ENCODE measurements at regions not wholly inside any gene's neighbourhood (a gene's known extent, or its start where the extent isn't known, plus 50 kb on each side); places are given as distances from the start of the nearest gene placed in this dataset.

DNA sequence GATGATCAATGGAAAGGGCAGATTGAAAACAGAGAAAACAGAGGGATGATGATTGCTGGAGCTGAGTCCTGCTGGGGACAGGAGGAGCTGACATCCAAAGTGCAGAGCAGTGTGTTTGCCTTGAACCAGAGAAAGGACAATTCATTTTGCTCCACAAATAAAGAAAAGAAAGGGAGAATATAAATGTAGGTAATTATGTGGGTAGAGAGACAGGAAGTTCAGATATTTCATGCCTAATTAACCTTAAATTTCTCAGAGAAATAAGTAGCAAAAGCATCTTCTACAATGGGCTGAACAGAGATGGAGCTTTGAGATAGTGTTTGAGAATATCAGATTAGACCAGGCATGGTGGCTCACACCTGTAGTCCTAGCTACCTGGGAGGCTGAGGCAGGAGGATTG lies 93.2 kb downstream of the TNFSF18 start:
- TF ChIP-seq, protein P1, sequence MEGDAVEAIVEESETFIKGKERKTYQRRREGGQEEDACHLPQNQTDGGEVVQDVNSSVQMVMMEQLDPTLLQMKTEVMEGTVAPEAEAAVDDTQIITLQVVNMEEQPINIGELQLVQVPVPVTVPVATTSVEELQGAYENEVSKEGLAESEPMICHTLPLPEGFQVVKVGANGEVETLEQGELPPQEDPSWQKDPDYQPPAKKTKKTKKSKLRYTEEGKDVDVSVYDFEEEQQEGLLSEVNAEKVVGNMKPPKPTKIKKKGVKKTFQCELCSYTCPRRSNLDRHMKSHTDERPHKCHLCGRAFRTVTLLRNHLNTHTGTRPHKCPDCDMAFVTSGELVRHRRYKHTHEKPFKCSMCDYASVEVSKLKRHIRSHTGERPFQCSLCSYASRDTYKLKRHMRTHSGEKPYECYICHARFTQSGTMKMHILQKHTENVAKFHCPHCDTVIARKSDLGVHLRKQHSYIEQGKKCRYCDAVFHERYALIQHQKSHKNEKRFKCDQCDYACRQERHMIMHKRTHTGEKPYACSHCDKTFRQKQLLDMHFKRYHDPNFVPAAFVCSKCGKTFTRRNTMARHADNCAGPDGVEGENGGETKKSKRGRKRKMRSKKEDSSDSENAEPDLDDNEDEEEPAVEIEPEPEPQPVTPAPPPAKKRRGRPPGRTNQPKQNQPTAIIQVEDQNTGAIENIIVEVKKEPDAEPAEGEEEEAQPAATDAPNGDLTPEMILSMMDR (conservative IDR thresholded peaks at IDR 0.05): no peak
- no peak for TF ChIP-seq EZH2 (IDR thresholded peaks at IDR 0.05; ENCODE audit: low read depth)
